ENCODE measurements at regions not wholly inside any gene's neighbourhood (a gene's known extent, or its start where the extent isn't known, plus 50 kb on each side); places are given as distances from the start of the nearest gene placed in this dataset.

GRCh38 chr5:167485061-167485774 lies 806.2 kb upstream of the WWC1 start:
- DNase-seq (ENCODE audit: low read depth, low spot score): no peak

- DNase-seq (ENCODE audit: low read depth, low spot score): no peak
Measured at GRCh38 chr5:167488371-167488770, 803.1 kb upstream of the WWC1 start.

DNA sequence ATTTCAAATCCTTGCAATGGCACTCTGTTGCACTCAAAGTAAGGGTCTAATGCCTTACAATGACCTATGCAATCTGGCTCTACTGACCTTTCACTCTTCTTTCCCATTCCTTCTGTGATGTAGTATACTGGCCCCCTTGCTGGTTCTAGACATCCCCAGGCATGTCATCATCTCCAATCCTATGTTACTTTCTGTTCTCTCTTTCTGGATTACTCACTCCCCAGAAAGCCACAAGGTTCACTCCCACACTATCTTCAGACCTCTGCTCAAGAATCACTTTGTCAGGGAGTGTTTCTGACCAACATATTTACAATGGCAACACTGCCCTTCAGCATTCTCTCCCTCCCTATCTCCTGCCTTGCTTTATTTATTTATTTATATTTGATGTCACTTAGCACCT lies 802.2 kb upstream of the WWC1 start:
- DNase-seq (ENCODE audit: low read depth, low spot score): no peak

GRCh38 chr5:167503926-167504720 lies 787.3 kb upstream of the WWC1 start:
- DNase-seq (ENCODE audit: low read depth, low spot score): no peak

DNA sequence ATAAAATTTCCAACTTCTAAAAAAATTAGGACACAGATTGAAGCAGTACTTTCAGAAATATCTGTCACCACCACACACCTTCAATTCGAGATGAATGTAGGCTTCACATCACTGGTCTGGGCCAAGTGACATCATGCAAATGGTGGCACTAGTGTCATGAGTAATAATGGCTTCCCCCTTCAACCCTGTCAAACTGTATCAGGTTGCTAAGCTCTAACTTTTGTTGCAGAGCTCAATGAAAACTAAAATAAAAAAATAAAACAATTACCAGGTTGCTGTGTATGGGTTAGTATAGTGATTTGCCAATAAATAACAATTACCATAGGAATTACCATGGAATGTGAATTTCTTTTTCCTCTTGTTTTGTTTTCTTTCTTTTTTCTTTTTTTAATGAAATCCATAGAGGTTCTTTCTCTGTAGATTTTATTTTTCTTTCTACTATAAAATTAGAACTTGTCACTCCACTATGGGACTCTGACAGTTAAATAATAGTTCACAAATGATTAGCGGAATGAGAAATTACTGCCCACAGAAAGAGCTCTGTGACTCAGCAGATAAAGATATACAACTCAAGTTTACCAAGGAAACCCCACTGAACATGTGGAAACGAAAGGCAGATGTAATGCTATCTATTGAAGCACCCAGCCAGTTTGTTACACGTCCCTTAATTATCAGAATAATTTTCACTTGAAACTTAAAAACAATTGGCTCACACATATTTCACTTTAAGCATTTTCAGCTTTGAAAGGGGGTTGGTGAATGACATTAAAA lies 783.8 kb upstream of the WWC1 start:
- no peak for DNase-seq (ENCODE audit: low read depth, low spot score)

- DNase-seq (ENCODE audit: low read depth, low spot score): no peak
Measured at GRCh38 chr5:167509076-167509475, 782.4 kb upstream of the WWC1 start.

- DNase-seq (ENCODE audit: low read depth, low spot score): no peak
Measured at GRCh38 chr5:167511276-167511675, 780.2 kb upstream of the WWC1 start.

DNA sequence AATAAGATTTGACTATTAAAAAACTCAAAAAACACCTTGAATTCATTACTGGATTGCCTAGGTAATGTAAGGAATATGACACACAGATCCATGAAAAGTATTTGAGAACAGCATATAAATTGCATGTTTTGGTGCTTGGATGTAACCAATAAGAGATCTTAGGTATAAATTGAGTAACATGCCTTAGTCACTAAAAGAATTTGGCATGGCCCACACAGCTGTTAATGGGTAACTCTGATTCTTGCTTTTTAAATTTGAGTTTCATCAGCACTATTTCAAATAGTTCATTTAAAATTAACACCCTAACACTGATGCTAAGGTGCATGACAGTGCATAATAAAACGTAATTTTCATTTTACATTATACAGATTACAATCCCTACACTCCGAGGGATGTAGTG lies 779.3 kb upstream of the WWC1 start:
- no peak for DNase-seq (ENCODE audit: low read depth, low spot score)

DNA sequence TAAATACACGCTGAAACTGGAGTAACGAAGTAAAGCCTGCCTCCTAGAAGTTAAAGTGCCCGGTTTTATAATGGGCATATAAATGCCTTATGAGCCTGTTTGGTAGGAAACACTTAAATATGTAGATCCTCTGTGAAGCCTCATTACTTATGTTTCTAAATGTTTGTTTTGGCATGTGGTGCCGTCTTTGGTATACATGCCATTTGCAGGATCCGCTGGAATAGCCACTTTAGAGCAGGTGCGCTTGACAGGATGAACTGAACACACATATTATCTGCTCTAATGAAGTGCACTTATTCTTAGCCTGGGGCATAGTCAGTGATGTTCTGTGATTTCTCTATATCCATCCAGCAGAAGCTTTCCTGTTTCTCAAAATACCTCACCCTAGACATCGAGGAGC lies 778.1 kb upstream of the WWC1 start:
- DNase-seq (ENCODE audit: low read depth, low spot score): no peak

DNA sequence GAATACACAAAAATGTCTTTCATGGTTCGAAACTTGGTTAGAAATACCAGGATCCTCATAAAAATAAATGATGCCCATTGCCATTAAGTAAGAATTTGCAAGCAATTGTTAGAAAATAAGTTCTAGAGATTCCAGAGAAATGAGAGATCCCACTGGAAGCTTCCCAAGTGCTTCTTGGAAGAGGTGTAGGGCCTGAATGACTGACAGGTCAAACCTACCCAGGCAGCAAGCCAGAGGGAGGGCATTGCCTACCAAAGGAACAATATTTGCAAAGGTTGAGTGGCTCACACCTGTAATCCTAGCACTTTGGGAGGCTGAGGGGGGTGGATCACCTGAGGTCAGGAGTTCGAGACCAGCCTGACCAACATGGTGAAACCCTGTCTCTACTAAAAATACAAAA lies 777.0 kb upstream of the WWC1 start:
- DNase-seq (ENCODE audit: low read depth, low spot score): no peak

- DNase-seq (ENCODE audit: low read depth, low spot score): no peak
Measured at GRCh38 chr5:167525004-167525403, 766.4 kb upstream of the WWC1 start.

DNA sequence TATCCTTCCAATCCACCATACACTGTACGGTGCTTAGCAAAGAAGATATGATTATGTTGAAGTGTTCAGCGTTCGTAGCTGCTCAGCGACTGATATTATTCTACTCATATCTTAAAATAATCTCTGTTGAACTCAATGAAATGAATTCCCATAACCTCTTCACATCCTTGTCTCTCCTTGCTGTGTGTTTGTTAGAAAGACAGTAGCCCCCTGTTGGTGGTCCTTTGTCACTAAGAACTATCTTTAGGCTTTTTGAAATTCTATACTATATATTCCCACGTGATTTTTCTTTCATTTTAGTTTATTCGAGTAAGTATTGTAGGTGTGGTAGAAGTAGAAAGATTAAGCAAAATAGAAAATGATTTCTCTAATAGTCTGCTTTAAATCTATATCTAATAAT lies 762.8 kb upstream of the WWC1 start:
- no peak for DNase-seq (ENCODE audit: low read depth, low spot score)

DNA sequence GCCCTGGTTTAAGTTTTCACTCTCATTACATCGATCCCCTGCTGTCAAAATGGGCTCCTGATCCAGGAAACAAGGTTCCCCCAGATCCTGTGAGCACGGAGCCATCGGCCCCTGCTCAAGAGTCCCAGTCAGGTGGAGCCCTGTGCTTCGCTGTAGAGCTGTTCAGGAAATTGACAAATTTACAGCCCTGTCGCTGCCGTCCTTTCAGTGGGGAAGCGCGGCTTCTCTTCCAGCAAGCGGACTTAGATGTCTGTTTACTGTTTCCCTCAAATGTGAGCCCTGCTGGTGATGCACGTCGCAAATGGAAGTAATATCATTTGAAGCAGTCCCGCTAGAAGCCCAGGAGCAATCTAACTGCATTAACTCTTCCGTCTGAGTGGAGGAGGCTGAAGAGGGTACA lies 760.9 kb upstream of the WWC1 start:
- no peak for DNase-seq (ENCODE audit: low read depth, low spot score)

DNA sequence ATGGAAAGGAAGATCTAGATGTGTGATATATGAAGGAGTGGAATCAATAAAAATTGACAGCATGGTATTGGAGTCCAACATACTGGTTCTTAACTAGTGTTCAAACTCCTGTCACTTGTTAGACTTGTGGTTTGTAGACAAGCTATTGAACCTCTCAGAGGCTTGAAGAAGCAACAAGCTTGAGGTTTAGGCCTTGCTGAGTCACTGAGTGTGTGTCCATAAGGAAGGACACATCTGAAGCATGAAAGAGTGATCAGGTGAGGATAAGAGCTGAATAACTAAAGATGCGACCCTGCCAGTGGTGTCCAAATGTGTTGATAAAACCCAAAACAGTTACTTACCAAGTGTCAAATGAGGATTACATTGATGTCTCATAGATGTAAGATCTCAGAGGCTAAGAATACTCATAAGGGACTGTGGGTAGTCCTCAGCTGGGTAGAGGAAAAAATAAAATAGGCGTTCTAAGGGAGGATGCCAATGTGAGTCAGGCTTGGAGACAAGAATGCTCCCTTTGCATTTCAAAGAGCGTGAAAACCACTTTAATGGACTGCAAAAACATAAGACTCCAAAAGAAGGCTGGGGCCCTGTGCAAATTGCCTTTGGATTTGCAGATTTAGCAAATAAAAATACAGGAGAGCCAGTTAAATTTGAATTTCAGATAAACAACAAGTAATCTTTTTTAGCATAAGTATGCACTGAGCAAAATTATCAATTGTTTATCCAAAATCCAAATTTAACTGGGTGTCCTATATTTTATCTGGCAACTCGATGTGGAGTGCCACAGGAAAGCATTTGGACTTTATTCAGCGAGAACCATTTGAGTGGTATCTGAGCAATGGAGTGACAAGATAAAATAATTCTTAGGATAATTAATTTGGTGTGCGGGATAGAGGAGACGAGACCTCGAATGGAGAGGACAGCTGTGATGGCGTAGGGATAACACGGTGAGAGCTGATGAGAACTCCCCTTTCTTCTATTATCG lies 757.3 kb upstream of the WWC1 start:
- no peak for DNase-seq (ENCODE audit: low read depth, low spot score)

- no peak for DNase-seq (ENCODE audit: low read depth, low spot score)
Measured at GRCh38 chr5:167539747-167540146, 751.7 kb upstream of the WWC1 start.

- DNase-seq (ENCODE audit: low read depth, low spot score): no peak
Measured at GRCh38 chr5:167546270-167546669, 745.2 kb upstream of the WWC1 start.

- no peak for DNase-seq (ENCODE audit: low read depth, low spot score)
Measured at GRCh38 chr5:167552356-167552755, 739.1 kb upstream of the WWC1 start.

- DNase-seq (ENCODE audit: low read depth, low spot score): no peak
Measured at GRCh38 chr5:167553511-167553910, 737.9 kb upstream of the WWC1 start.

- DNase-seq (ENCODE audit: low read depth, low spot score): no peak
Measured at GRCh38 chr5:167554564-167555290, 736.7 kb upstream of the WWC1 start.

- DNase-seq (ENCODE audit: low read depth, low spot score): no peak
Measured at GRCh38 chr5:167555565-167556166, 735.8 kb upstream of the WWC1 start.

All from pulmonary artery endothelial cell (primary cell).